Right lobe of liver (tissue), 4 donors: ENCODE measurements at regions not wholly inside any gene's neighbourhood (a gene's known extent, or its start where the extent isn't known, plus 50 kb on each side); places are given as distances from the start of the nearest gene placed in this dataset.

Source experiments
- POLR2A ChIP-seq: fragments of 450-650 bp; IDR thresholded peaks from one replicate; pipeline ENCODE4 v1.6.1; 2017; ENCODE audit warnings: antibody characterized with exemption, mild to moderate bottlenecking
- TF ChIP-seq, protein P1 (sequence below), 4 donors: fragments of 200-600 bp in 3 of 4; fragments of 450-650 bp in 1 of 4; IDR thresholded peaks; one replicate each; pipeline versions ENCODE4 v1.5.1 to v1.8.0; 2016 to 2022; ENCODE audit warnings: antibody characterized with exemption in 4 of 4, mild to moderate bottlenecking in 2 of 4
- donor health status: DM: no; HTN: no; CAD: no.
- donor health status: DM: no; HTN: no; CAD: no.
- donor health status: DM: no; HTN: yes; CAD: no.

GRCh38 chr2:219969508-219969907 lies 342.1 kb downstream of the SLC4A3 start:
- TF ChIP-seq, protein P1, sequence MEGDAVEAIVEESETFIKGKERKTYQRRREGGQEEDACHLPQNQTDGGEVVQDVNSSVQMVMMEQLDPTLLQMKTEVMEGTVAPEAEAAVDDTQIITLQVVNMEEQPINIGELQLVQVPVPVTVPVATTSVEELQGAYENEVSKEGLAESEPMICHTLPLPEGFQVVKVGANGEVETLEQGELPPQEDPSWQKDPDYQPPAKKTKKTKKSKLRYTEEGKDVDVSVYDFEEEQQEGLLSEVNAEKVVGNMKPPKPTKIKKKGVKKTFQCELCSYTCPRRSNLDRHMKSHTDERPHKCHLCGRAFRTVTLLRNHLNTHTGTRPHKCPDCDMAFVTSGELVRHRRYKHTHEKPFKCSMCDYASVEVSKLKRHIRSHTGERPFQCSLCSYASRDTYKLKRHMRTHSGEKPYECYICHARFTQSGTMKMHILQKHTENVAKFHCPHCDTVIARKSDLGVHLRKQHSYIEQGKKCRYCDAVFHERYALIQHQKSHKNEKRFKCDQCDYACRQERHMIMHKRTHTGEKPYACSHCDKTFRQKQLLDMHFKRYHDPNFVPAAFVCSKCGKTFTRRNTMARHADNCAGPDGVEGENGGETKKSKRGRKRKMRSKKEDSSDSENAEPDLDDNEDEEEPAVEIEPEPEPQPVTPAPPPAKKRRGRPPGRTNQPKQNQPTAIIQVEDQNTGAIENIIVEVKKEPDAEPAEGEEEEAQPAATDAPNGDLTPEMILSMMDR (IDR thresholded peaks at IDR 0.05), result no peak
- TF ChIP-seq POLR2A, result no peak
